Astrocyte (in vitro differentiated cells and primary cell): ENCODE measurements at regions not wholly inside any gene's neighbourhood (a gene's known extent, or its start where the extent isn't known, plus 50 kb on each side); places are given as distances from the start of the nearest gene placed in this dataset.

Experiments used
- DNase-seq: peaks from one replicate; pipeline ENCODE4 v3.0.0-alpha.2; 2010; ENCODE audit warnings: low read depth
- FAIRE-seq: peaks from 2 replicates; lab custom pipeline; 2011; peaks lifted over from hg19 to GRCh38; lab: Jason Lieb, UNC
- H2AFZ ChIP-seq: 2 replicates; pipeline ENCODE4 v1.6.0; 2012; ENCODE audit warnings: low read depth, low read length, inconsistent platforms
- H3K27ac ChIP-seq: 2 replicates; pipeline ENCODE4 v1.5.1; 2011; ENCODE audit warnings: low read depth, low read length, inconsistent platforms
- H3K27me3 ChIP-seq: 2 replicates; pipeline ENCODE4 v1.6.0; 2011; ENCODE audit warnings: low read length, inconsistent platforms; ENCODE audit not compliant: insufficient read depth
- H3K36me3 ChIP-seq: 2 replicates; pipeline ENCODE4 v1.5.1; 2011; ENCODE audit warnings: low read length, inconsistent platforms; ENCODE audit not compliant: insufficient read depth
- H3K4me1 ChIP-seq: 2 replicates; pipeline ENCODE4 v1.5.1; 2011; ENCODE audit warnings: low read length, inconsistent platforms; ENCODE audit not compliant: insufficient read depth
- H3K4me2 ChIP-seq: 2 replicates; pipeline ENCODE4 v1.6.0; 2012; ENCODE audit warnings: low read length, inconsistent platforms
- H3K4me3 ChIP-seq: 2 replicates; pipeline ENCODE4 v1.5.1; 2011; ENCODE audit warnings: low read depth, mild to moderate bottlenecking, low read length, inconsistent platforms; ENCODE audit not compliant: insufficient read depth
- H3K79me2 ChIP-seq: 2 replicates; pipeline ENCODE4 v1.6.0; 2012; ENCODE audit warnings: mild to moderate bottlenecking, low read length, inconsistent platforms; ENCODE audit not compliant: insufficient read depth
- H3K9ac ChIP-seq: 2 replicates; pipeline ENCODE4 v1.6.0; 2012; ENCODE audit warnings: mild to moderate bottlenecking, low read length, inconsistent platforms
- H3K9me3 ChIP-seq: 2 replicates; pipeline ENCODE4 v1.5.1; 2012; ENCODE audit warnings: low read depth, mild to moderate bottlenecking, low read length, inconsistent platforms; ENCODE audit not compliant: insufficient read depth
- H4K20me1 ChIP-seq: 2 replicates; pipeline ENCODE4 v1.6.0; 2012; ENCODE audit warnings: low read length, inconsistent platforms; ENCODE audit not compliant: insufficient read depth
- H3K27ac Mint-ChIP-seq: one replicate; pipeline ENCODE4 v1.8.0; 2021; ENCODE audit warnings: mild to moderate bottlenecking, mixed read lengths; ENCODE audit not compliant: unreplicated experiment
- H3K27me3 Mint-ChIP-seq: one replicate; pipeline ENCODE4 v1.8.0; 2021; ENCODE audit warnings: low read depth, mixed read lengths; ENCODE audit not compliant: unreplicated experiment
- H3K36me3 Mint-ChIP-seq: one replicate; pipeline ENCODE4 v1.8.0; 2021; ENCODE audit warnings: low read depth, mixed read lengths; ENCODE audit not compliant: unreplicated experiment
- H3K4me1 Mint-ChIP-seq: one replicate; pipeline ENCODE4 v1.8.0; 2021; ENCODE audit warnings: low read depth, mixed read lengths; ENCODE audit not compliant: unreplicated experiment
- H3K4me3 Mint-ChIP-seq: one replicate; pipeline ENCODE4 v1.8.0; 2021; ENCODE audit warnings: mild to moderate bottlenecking, moderate library complexity, mixed read lengths; ENCODE audit not compliant: unreplicated experiment
- H3K9me3 Mint-ChIP-seq: one replicate; pipeline ENCODE4 v1.8.0; 2021; ENCODE audit warnings: mild to moderate bottlenecking, mixed read lengths; ENCODE audit not compliant: unreplicated experiment
- EZH2 ChIP-seq: IDR thresholded peaks from 2 replicates; pipeline ENCODE4 v1.6.1; 2012; ENCODE audit warnings: mild to moderate bottlenecking, low read length, inconsistent platforms; ENCODE audit not compliant: insufficient read depth
- TF ChIP-seq, protein P1 (sequence below): IDR thresholded peaks from 2 replicates; pipeline ENCODE4 v1.5.1; 2011; ENCODE audit warnings: low read depth, mild to moderate bottlenecking, inconsistent platforms, low read length, moderate library complexity; ENCODE audit not compliant: insufficient read depth

DNA sequence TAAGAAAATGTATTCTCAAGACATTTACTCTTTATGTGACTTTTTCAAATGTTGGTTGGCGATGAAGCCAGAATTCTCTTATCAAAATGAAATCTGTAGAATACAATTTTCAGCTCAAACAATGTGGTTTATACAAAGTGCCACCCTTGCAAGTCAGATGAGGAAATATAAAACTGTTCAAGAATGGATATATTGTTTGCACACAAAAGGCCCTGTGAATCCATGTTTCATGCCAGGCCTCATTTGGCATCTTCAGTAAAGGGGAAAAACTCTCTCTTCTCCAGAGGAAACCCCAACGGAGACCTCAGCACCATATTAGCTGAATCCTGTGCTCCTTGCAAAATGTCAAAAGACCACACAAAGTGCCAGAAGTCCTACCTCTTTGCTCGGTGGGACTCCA lies 310.4 kb downstream of the RRAGC start:
- no peaks in the 10 kb centered on the region for H3K9me3 ChIP-seq
- H3K27me3 ChIP-seq: peaks cover 9% of the 10 kb centered on the region
- H4K20me1 ChIP-seq: no peaks in the 10 kb centered on the region
- no peak overlapping the region for H3K4me2 ChIP-seq
- no peaks in the 10 kb centered on the region for H3K4me1 ChIP-seq
- DNase-seq (no peak), FAIRE-seq (no peak)
- no peak overlapping the region for H3K27ac ChIP-seq
- no peaks in the 10 kb centered on the region for H3K79me2 ChIP-seq
- H3K36me3 Mint-ChIP-seq: no peaks in the 10 kb centered on the region
- peaks cover 9% of the 10 kb centered on the region for H3K4me1 Mint-ChIP-seq
- no peak for TF ChIP-seq EZH2
- TF ChIP-seq, protein P1, sequence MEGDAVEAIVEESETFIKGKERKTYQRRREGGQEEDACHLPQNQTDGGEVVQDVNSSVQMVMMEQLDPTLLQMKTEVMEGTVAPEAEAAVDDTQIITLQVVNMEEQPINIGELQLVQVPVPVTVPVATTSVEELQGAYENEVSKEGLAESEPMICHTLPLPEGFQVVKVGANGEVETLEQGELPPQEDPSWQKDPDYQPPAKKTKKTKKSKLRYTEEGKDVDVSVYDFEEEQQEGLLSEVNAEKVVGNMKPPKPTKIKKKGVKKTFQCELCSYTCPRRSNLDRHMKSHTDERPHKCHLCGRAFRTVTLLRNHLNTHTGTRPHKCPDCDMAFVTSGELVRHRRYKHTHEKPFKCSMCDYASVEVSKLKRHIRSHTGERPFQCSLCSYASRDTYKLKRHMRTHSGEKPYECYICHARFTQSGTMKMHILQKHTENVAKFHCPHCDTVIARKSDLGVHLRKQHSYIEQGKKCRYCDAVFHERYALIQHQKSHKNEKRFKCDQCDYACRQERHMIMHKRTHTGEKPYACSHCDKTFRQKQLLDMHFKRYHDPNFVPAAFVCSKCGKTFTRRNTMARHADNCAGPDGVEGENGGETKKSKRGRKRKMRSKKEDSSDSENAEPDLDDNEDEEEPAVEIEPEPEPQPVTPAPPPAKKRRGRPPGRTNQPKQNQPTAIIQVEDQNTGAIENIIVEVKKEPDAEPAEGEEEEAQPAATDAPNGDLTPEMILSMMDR: no peak
- H3K27me3 Mint-ChIP-seq: peaks cover 34% of the 10 kb centered on the region
- no peak overlapping the region for H3K4me3 ChIP-seq
- H3K36me3 ChIP-seq: no peaks in the 10 kb centered on the region
- no peak overlapping the region for H3K4me3 Mint-ChIP-seq
- H2AFZ ChIP-seq: no peak overlapping the region
- H3K9ac ChIP-seq: no peak overlapping the region
- H3K27ac Mint-ChIP-seq: no peak overlapping the region
- H3K9me3 Mint-ChIP-seq: peaks cover 3% of the 10 kb centered on the region

DNA sequence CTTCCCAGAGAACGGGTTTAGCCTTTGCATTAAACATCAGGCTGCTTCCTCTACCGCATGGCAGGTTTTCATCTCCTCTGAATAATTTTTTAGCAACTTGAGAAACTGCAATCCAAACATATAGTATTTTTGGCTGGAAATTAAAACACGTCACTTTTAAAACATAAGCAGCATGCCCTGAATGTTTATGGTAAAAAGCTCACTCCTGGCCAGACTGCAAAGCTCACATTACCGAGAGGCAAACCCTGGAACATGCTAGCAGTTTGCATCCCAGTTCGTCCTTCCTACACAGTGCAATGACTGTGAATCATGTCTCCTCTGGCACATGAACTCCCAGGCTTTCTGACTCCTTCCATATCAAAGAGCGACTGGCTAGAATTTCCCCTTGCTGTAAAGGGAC lies 312.3 kb downstream of the RRAGC start:
- no peaks in the 10 kb centered on the region for H3K79me2 ChIP-seq
- Mint-ChIP-seq H3K36me3 (no peaks in the 10 kb centered on the region), H3K4me1 (peaks cover 9% of the 10 kb centered on the region), H3K27ac (no peak overlapping the region), H3K4me3 (no peak overlapping the region), H3K9me3 (peaks cover 10% of the 10 kb centered on the region), H3K27me3 (peaks cover 31% of the 10 kb centered on the region)
- FAIRE-seq (no peak), DNase-seq (no peak)
- H3K4me1 ChIP-seq: no peaks in the 10 kb centered on the region
- no peaks in the 10 kb centered on the region for H3K36me3 ChIP-seq
- H3K27ac ChIP-seq: no peak overlapping the region
- TF ChIP-seq, protein P1: no peak
- no peak overlapping the region for H3K4me3 ChIP-seq
- no peaks in the 10 kb centered on the region for H3K9me3 ChIP-seq
- H3K4me2 ChIP-seq: no peak overlapping the region
- H2AFZ ChIP-seq: no peak overlapping the region
- peaks cover 9% of the 10 kb centered on the region for H3K27me3 ChIP-seq
- no peak overlapping the region for H3K9ac ChIP-seq
- no peaks in the 10 kb centered on the region for H4K20me1 ChIP-seq

DNA sequence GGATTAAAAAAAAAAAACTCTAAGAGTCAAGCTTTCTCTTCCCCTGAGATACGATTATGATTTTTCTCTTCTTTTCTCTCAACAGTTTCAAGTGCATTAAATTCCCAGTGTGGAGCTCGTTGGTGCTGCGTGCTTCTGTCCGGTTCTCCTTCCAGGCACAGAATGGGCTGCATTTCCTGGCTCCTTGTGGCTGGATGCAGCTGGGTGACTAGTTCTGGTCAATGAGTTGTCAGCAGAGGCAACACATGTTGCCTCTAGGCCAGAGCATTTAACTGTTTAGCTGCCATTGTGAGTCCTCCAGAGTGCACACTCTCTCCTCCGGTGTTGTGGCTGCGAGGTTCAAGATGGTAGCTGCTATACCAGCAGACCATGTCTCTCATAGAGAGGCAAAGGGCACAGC lies 312.9 kb downstream of the RRAGC start:
- H3K36me3 Mint-ChIP-seq: no peaks in the 10 kb centered on the region
- H3K36me3 ChIP-seq: no peaks in the 10 kb centered on the region
- H3K4me2 ChIP-seq: no peak overlapping the region
- H3K27me3 ChIP-seq: peaks cover 5% of the 10 kb centered on the region
- no peak overlapping the region for H3K9ac ChIP-seq
- H3K4me3 Mint-ChIP-seq: no peak overlapping the region
- DNase-seq (no peak), FAIRE-seq (no peak)
- peaks cover 9% of the 10 kb centered on the region for H3K4me1 Mint-ChIP-seq
- no peak overlapping the region for H3K27ac Mint-ChIP-seq
- H3K27ac ChIP-seq: no peak overlapping the region
- TF ChIP-seq, protein P1: no peak
- no peak for TF ChIP-seq EZH2
- no peak overlapping the region for H3K4me3 ChIP-seq
- peaks cover 11% of the 10 kb centered on the region for H3K9me3 Mint-ChIP-seq
- no peaks in the 10 kb centered on the region for H3K4me1 ChIP-seq
- H2AFZ ChIP-seq: no peak overlapping the region
- no peaks in the 10 kb centered on the region for H3K79me2 ChIP-seq
- H3K27me3 Mint-ChIP-seq: peaks cover 29% of the 10 kb centered on the region
- no peaks in the 10 kb centered on the region for H3K9me3 ChIP-seq
- H4K20me1 ChIP-seq: no peaks in the 10 kb centered on the region
